ENCODE measurements at regions not wholly inside any gene's neighbourhood (a gene's known extent, or its start where the extent isn't known, plus 50 kb on each side); places are given as distances from the start of the nearest gene placed in this dataset.

DNA sequence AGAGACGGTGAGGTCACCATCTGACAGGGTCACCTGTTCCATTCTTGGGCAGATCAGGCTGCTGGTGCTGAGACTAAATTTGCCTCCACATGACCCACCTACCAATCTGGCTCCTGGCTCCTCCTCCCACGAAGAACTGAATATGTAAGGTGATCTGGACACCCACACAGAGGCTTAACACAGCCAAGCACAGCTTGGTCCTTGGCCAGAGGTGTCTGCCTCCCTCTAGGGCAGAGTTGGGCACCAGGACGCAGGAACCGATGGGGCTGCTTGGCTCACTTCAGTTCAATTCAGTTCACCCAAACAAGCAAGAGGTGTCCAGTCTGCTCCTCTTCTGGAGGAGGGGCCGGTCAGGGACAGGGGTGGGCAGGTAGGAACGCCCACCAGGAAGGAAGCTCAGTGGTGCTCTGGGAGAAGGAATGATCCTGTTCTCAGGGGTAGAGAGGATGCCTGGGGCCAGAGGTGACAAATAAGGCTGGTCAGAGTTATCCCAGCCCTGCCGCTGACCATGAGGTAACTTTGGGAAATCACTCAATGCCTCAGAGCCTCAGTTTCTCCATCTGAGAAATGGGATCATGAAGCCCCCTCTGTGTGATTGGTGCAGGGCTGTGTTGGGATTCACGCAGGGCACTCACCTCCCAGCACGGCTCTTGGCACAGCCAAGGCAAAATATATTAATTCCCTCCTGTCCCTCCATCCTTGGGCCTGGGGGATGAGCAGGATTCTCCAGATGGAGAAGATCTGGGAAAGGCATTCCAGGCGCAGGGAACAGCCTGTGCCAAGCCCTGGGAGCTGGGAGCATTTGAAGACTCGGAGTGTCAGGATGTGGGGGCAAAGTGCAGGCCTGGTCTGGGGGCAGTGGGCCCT lies 284.5 kb downstream of the PTPRU start:
- no peak for DNase-seq

DNA sequence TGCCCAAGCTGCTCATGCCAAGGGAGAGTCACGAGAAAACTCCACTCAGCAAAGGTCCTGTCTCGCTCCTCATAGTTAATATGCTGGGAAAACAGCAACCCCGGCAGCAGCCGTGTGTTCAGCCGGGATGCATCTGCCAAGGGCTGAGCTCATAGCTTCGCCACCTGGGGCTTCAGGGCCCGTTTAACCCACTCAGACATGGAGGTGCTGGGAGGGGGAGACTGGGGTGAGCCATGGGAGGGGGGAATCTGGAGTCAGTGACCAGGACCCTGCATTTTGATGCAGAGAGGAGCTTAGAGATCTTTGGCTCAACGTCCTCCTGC lies 283.4 kb downstream of the PTPRU start:
- DNase-seq = no peak

DNA sequence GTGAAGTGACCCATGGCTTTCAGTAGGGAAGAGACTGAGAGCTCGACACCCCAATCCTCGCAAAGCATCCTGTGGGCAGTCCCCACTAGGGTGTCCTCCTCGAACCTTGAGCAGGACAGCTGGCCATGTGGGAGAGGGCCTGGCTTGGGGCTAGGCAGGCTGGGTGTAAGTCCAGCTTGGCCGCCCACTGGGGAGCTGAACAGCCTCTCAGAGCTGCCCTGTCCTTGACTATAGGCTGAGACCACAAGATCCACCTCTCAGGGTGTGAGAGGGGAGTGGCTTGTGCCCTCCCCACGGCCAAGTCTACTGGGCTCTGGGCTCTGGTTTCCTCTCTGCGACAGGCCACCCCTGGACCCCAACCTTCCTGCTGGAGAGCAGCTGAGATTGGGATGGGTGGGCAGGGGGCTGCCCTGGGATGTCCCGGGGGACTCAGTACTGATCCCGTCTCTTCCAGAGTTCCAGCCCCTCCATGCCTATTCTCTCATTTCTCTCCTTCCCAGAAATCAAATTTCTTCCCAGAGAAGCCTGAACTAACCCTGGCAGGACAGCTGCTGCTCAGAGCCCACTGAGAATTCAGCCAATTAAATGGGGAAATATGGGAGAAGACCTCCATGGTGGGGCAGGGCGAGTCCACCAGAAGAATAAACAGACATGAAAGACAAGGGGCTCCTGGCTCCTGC lies 282.9 kb downstream of the PTPRU start:
- no peak for DNase-seq

DNA sequence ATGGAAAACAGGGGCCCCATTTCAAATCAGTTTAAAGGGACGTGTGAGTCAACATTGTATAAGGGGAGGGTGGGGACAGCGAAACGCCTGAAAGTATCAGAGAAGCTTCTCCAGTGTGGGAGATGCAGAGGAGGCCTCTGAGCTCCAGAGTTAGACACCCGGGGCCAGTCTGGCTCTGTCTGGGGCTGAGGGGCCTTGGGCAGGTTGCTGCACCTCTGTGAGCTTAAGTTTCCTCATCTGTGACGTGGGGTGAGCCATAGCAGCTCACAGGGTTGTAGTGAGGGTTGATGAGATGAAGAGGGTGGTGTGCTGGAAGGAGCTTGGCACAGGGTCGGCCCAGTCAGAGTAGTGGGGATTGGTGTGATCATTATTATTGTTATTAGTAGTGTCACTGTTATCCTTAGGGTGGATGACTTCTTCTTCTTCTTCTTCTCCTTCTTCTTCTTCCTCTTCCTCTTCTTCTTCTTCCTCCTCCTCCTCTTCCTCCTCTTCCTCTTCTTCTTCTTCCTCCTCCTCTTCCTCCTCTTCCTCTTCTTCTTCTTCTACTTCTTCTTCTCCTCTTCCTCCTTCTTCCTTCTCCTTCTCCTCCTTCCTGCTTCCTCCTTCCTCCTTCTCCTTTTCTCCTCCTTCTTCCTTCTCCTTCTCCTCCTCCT lies 282.0 kb downstream of the PTPRU start:
- DNase-seq = no peak

DNA sequence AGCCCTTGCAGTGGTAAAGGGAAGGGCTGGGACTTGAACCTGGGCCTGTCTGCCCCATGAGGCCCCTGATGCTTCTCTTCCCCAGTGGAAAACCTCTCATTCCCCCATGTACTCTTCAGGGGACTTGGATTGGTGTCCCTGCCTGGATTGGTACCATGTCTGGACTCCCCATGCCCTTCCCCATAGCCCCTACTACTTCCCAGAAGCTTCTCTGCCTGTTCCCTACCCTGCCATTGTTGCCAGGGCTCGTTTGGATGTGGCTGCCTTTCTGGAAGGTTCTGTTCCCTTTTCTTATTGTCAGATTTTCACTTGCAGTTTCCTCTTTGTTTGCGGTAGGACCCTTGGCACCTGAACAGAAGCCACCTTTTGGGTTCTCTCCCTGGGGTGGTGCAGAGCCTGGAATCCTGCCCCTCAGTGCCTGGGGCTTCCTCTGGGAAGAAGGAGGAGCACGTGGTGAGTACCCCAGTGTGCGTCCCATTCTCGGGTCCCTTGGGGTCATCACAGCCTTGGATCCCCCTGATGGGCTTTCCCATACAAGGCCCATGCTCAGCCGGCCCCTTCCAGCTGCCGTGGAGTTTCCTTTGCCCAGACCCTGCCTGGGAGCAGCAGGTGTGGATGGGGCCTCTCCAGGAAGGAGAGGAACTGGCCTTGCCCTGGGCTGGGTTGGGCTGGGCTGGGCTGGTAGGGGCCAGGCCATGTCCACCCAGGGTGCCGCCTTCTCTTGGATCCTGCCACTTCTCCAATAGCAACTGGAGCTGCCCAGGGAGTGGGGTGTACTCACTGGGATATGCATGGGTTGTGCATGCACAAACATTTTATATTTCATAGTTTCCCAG lies 281.1 kb downstream of the PTPRU start:
- DNase-seq = no peak

DNA sequence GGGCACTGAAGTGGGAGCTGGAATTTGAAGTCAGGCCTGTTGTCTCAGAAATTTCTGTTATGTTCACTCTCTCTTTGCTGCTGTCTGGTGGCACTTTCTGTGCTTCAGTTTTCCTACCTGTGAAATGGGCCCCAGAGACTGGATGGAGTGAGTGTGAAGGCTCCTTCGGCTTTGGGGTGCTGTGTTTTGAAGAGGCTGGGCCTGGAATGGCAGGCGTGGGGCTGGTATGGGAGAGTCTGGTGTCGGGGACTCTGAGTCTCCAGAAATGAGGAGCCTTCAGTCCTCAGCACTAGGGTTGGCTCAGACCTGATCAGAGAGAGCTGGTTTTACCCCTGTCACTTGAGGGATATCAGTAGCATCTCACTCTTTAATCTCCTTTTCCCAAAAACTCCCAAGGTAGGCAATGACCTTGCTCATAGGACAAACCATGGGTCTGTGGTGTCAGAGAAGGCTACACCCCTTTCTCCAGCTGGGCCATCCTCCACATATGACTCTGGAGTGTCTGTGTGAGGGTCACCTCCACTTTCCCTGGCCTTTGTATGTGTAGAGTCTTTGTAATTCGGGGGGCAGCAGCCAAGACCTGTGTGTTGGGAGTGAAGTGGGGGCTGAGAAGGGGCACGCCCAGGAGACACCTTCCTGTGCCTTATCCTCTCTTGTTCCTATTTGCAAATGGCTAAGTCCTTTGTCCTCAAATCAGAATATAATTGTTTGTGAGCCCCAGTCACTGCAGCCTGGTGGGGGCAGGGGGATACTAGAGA lies 279.9 kb downstream of the PTPRU start:
- DNase-seq = no peak

DNA sequence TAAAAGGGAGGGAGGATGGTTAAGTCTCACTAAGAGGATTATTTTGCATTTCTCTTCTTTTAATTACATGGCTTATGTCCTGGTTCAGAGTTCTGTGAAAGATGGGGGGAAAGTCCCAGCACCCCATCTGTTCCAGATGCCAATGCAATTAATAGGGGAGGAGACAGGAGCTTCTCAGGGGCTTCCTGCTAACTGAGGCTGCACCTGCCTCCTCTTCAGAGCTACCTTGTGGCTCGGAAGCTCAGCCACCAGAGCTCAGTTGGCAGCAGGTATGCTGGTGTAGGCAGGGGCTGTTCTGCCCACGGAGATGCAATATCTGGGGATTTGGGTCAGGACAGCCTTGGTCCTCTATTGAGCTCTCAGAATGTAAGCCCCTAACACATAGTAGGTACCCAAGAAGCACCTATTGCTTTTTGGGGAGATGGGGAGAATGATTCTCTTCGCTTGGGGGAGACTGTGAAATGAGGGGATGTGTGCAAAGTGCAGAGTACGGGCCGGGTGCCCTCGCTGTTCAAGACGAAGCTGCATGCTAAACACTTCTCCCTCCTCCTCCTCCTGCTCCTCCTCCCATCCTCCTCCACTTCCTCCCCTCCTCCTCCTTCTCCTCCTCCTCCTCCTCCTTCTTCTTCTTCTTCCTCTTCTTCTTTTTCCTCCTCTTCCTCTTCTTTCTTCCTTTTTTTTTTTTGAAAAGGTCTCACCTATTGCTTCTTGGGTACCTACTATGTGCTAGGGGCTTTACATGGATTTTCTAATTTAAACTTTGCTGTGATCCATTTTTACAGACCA lies 279.0 kb downstream of the PTPRU start:
- DNase-seq = no peak

DNA sequence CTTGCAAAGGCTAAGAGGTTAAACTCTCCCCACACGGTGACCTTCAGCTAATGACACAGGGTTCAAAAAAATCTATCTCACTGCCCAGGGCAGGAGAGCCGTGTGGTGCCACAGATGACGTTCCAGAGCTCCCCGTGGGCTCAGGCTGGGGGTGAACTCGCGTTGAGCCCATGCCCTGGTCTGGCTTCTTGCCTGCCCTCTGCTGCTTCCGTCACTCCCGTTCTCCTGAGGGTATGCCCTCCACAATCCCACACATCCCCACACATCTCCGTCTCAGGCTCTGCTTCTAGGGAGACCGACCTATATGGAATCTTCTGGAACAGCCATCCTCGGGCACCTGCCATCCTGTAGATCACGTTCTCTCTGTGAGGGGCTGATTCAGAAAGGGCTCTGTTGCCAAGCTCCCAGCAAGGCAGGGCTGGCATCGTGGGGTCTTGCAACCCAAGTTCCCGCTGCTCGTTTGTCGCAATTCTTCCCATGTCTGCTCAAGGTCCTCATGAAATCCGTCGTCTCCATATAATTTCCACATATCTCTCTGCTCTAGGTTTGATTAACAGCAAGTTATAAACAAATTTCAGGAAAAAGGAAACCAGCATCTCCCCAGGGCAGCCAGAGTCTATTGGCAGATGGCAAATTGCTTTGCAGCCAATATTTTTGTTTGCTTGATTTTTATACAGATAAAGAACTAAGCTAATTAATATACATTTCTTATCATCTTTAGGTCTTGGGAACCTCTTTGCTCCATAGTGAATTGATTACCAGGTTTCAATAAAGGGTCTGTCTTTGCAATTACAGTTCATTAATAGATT lies 278.2 kb downstream of the PTPRU start:
- no peak for DNase-seq

DNA sequence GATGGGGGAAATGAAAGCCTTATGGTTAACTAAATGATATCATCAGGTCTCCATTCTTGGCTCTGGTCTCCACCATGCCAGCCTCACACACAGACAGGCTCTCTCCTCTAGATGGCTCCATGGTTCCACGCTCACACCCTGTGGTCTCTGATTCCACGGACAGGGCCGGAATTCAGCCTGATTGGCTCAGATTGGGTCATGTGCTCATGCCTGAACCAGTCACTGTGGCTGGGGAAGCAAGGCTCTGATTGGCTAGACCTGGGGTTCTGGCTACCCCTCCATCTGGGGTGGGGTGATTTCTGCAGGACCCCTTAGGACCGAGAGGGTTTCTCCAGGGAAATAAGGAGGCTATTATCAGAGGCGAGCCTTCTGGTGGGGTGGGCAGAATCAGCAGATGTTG lies 277.0 kb downstream of the PTPRU start:
- no peak for DNase-seq

DNA sequence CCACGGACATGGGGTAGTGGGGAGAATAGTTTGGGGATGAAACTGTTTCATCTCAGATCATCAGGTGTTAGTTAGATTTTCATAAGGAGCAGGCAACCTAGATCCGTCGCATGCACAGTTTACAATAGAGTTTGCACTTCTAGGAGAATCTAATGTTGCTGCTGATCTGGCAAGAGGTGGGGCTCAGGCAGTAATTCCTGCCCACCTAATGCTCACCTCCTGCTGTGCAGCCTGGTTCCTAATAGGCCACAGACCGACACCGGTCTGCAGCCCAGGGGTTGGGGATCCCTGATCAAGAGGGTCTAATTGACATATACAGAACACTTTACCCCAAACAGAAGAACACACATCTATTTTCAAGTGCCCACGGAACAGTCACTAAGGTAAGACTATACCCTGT lies 275.1 kb downstream of the PTPRU start:
- no peak for DNase-seq

DNA sequence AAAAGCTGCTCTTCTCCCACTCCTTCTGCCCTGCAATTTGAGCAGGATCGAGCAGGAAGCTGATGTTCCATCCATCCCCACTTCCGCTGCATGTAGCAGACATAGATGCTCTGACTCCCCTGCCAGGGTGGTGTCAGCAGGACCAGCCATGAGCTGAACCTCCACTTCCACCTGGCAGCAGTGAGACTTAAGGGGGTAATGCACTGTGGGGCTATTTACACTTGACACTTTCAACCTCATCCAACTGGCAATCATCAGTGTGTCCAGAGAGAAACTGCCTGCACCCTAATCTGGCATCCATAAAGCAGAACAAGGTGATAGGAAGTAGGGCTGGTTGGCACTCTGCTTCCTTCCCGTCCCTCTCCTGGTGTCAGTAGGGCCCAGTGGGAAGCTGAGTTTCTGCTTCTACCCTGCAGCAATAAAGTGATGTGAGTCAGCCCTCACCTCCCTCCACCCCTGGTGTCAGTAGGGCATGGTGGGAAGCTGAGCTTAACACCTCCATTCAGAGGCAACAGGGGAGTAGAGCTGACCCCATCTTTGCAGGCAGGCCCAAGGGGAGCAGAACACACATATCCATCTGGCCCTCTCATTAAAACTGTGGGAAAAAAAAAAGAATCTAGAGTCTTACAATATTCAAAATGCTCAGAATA lies 272.3 kb downstream of the PTPRU start:
- no peak for DNase-seq

DNA sequence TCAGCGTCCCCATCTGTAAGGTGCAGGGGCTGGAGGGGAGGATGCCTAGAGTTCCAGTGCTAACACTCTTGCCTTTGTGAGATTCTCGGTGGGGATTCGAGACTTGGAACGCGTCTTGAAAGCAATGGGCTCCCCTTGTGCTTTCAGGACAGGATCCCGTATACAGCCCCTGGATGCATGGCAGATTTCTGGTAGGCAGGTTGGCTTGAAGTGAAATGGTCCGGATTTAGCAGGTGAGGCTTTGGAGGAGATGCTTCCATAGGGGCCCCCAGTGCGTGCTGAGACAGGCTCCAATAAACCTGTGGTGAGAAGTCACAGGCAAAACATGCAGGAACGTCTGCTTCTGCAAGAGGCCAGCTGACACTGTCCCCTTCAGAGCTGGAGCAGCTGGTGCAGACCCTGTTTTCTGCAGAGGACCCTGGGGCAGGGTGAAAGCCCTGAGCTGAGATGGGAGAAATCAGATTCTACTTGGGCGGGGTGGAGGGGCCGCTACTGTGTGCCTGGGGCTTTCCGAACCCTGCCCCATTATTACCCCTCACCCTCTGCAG lies 270.4 kb downstream of the PTPRU start:
- no peak for DNase-seq

DNA sequence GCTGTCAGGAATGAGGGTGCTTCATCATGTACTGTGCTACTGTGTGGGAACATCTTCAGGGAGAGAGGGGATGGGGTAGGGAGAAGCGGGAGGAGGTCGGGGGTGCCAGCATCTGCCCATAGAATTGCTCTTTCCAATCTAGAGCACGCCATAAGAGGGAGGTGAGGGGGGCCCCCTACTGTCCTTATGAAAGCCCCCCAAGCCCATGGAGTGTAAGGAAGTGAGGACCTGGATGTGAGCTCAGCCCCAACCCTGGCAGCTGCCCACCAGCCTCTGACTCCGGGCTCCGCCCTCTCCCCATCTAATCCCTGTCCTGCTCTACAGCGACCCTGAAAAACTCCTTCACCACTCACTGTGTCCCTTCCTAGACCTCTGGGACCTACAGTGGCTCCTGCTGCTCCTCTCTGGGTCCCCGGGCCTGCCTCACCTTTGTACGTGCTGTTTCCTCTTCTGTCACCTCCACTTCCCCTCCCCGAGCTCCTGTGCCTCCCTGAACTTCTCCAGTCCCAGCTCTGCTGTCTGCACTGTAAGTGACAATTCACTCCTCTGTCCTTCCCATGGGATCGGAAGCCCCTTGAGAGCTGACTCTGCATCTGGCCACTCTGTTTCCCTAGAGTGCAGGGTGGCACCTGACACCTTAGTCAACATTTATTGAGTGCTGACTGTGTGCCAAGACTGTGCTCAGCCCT lies 269.4 kb downstream of the PTPRU start:
- no peak for DNase-seq

DNA sequence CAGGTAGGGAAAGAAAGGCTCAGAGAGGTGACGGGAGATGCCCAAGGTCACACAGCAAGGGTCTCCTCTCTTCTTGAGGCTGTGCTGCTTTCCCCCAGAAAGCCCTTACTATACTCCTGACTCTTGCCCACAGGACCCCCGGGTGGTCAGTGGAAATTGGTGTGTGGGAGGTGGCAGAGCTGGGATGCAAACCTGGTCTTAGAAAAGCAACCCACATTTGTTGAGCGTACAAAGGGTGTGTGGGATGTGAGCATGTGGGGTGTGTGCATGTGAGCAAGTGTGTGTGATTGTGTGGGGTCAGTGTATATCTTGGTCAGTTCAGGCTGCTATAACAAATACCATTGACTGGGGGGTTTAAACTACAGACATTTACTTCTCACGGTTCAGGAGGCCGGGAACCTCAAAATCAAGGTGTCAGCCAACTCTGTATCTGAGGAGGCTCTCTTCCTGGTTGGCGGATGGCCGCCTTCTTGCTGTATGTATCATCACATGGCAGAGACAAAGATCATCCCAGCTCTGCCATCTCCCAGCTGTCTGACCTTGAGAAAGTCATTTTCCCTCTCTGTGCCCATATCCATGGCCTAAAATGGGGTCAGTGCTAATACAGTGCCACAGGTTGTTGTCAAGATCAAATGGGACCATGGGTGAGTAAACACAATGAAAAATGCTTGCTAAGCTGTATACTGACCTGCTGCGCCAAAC lies 268.5 kb downstream of the PTPRU start:
- DNase-seq = no peak

DNA sequence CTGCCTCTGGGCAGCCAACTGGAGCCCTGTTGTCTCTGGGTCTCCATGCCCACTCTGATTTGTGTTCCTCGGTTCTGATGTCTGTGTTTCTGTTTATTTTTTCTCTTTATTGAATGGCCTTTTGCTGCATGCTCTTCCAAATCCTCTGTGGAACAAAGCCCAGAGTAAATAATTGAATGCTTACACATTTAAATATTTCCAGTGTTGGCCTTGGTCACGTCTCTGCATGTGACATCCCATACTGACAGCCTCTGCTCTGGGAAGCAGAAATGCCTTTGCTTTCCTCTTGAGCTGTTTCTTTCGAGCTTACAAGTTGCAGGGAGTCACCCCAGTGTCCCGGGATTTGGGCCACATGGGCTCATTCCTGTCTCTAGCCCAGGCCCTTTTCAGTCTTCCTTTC lies 267.9 kb downstream of the PTPRU start:
- no peak for DNase-seq

DNA sequence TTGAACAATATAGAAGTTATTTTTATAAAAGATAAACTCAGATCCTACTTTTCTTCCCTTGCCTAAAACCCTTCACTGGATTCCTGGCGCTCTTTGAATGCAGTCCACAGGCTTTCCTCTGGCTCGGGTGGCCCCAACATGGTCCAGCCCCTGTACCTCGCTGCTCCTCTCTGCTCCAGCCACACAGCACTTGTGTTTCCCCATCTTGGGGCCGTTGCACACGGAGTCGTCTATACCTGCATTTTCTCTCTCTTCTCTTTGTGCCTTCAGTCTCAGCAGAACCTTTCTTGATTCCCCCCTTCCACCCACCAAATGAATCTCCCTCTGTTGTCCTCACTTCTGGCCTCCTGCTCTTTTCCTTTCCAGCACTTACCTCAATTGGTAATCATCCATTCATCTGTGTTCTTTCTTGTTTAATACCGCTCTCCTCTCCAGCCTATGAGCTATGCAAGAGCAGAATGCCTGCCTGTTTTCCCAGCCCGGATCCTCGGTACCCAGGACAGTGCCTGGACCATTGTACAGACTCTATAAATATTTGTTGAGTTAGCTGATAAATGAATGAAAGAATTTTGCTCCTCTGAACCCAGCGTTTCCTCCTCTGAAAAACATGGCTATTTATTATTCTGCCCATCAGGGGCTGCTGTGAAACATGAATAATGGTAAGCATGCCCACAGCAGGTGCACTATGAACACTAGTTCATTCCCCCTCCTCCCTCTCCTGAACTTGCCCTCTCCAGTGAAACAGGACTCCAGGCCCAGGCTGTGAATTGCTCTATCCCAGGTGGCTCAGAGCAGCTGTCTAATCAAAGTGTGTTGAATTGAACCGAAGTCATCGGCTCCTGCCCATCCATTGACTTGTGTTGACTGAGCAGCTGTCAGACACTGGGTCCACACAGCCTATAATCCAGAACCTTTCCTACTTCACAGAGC lies 266.9 kb downstream of the PTPRU start:
- no peak for DNase-seq

DNA sequence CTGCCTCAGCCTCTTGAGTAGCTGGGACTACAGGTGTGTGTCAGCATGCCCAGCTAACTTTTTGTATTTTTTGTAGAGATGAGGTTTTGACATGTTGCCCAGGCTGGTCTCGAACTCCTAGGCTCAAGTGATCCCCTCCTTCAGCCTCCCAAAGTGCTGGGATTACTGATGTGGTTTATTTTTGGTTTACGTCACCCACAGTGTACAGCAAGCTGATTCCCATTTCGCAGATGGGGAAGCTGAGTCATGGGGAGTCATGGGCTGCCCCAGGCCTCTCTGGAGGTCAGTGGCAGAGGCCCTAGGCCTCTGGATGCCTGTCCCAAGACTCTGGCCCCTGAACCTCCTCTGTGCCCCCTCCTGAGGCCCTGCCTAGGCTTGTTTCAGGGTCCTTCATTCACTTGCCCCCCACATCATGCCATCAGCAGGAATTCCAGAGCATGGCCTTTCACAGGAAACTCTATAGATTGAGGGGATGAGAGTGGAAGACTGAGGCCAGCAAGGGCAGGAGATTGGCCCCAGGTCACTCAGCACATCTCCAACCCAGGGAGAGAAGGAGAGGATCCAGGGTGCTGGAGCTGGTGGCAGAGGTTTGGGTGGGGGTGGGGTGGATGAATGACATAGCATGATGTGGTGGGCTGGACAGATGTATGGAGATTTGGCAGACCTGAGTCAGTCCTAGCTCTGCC lies 266.0 kb downstream of the PTPRU start:
- no peak for DNase-seq

Data from CD4-positive, alpha-beta T cell treated with Interleukin-1 beta for 1 hour (primary cell).